GM19240 (cell line): ENCODE measurements at regions not wholly inside any gene's neighbourhood (a gene's known extent, or its start where the extent isn't known, plus 50 kb on each side); places are given as distances from the start of the nearest gene placed in this dataset.
"Not testable (repeated sequence)": the region's sequence is repeated elsewhere in the genome, so short reads cannot be mapped to it uniquely, and the experiment has no call there.

Experiments
- DNase-seq: peaks from one replicate; pipeline ENCODE4 v3.0.0; 2011; ENCODE audit warnings: low spot score; ENCODE audit not compliant: insufficient read length

DNA sequence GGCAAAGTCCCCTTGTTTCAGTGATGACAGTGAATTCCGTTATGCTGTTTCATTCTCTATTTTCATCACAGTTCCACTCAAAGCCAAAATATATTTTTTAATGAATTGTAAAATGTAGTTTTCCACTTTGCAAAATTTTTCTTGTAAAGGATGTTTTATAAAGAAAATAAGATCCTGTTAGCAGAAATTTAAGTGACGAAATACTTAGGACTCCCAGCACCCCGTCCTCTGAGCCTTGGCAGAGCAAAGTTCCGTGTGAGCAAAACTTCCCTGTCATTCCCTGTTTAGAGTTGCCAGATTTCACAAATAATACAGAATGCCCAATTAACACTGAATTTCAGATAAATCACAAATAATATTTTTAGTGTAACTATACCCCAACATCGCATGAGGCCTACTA, 81.0 kb upstream of the RBPJ start:
- no peak for DNase-seq

DNA sequence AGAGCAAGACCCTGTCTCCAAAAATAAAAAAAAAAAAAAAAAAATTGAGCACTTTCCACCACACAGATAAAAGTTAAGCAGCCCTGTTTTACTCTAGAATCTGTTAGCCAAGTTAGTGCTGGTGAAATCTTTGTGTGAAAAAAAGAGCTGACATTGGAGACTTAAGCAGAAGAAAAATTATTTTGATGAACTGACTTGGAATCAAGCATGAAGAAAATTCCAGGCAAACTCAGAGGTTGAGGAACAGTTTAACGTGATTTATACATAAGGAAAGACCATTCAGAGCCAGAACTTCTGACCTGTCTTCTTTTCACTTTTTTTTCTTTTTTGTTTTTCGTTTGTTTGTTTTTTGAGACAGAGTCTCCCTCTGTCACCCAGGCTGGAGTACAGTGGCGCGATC, 79.6 kb upstream of the RBPJ start:
- no peak for DNase-seq

DNA sequence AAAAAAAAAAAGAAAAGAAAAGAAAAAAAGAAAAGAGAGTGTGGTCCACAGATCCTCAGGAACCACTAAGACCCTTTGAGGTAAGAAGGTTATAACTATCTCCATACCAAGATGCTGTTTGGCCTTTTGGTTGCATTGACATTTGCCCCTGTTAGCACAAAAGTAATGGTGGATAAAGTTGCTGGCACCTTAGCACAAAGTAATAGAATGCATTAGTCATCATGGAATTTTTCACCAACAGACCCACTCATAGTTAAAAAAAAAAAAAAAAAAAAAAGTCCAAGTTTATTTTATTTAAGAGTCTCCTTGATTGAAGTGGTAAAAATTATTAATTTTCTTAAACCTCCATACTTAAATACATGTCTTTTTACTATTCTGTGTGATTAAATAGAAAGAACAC, 78.4 kb upstream of the RBPJ start:
- DNase-seq, result no peak

DNA sequence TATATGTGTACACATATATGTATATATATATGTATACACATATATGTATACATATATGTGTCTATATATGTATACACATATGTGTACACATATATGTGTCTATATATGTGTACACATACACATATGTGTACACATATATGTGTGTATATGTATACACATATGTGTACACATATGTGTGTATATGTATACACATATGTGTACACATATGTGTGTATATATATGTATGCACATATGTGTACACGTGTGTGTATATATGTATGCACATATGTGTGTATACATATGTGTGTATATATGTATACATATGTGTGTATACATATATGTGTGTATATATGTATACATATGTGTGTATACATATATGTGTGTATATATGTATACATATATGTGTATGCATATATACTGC, 76.7 kb upstream of the RBPJ start:
- DNase-seq, result not testable (repeated sequence)

DNA sequence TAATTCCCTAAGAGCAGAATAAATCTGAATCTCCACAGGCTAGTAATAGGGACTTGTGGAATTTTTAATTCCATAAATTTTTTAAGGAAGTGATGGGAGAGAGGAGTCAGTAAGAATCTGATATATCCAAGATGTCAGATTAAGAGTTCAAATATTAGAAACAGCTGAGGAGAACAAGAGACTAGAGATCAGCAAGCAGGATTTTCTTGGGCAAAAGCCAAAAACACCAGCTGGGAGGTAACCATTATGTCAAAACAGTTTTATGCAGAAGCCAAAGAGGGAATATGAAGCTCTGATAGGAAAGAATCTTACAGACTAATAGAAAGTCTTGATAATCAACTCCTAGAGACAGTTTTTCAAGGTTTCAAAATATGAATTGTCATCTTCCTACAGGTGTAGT, 72.2 kb upstream of the RBPJ start:
- DNase-seq, result no peak

DNA sequence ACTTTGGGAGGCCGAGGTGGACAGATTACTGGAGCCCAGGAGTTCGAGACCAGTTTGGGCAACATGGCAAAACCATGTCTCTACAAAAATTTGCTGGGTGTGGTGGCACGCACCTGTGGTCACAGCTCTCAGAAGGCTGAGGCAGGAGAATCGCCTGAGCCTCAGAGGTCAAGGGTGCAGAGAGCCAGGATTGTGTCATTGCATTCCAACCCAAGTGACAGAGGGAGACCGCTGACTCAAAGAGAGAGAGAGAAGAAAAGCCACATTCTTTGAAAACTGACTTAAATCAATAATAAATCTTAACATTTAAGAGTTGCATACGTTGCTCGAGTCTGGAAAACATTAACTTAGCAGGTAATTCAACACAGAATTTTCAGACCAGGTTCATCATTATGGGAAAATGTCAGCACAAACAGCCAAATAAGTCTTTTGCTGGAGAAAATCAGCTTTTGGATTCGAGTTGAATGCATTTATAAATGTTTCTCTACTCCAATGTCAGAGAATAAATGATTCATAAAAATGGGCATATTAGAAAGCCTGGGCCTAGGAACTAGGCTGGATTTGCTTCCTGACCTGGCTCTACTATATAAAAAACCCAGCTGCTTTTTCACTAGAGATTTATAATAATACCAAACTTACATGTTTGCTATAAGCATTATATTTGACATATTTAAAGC, 68.3 kb upstream of the RBPJ start:
- DNase-seq, result no peak

DNA sequence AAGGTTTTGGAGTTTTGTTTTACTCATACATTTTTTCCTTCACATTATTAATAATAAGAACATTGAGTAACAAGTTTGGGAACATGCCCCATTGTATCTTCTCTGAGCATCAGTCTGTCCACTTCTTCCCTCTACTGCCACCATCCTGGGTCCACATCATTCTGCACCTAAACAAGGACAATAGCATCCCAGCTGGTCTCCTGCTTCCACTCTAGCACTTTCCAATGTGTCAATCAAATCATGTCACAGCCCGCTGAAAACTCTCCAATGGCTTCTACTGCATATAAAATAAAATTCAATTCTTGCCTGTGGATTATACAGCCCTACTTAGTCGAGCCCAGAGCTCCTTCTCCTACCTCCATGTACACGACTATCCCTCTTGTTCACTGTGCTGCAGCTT, 66.8 kb upstream of the RBPJ start:
- no peak for DNase-seq

DNA sequence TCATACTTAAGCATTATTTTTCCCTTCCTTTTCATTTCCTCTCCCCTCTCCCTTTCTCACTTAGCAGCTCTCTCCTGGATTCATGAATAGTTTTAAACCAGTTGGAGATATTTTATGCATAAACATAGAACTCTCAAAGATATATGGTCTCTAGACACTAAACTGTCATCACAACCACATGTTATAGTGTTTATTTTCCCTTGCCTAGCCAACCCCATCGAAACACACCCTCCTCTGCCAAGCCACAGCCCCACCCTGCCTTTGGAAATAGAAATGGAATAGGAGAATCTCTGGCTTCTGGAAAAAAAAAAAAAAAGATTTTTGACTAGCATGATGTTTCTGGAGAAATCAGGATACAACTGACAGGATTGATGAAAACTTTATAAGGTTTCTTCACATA, 64.8 kb upstream of the RBPJ start:
- no peak for DNase-seq

DNA sequence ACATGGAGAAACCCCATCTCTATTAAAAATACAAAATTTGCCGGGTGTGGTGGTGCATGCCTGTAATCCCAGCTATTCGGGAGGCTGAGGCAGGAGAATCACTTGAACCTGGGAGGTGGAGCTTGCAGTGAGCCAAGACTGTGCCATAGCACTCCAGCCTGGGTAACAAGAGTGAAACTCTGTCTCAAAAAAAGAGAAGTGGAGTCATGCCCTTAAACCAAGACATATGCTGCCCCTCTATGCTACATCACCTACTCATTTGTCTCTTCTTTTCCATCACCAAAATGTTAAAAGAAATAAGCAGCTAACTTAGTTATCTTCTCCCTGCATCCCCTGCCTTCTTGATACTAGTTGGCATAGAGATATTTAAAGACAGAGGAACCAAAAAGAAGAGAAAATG, 63.4 kb upstream of the RBPJ start:
- DNase-seq, result not testable (repeated sequence)

DNA sequence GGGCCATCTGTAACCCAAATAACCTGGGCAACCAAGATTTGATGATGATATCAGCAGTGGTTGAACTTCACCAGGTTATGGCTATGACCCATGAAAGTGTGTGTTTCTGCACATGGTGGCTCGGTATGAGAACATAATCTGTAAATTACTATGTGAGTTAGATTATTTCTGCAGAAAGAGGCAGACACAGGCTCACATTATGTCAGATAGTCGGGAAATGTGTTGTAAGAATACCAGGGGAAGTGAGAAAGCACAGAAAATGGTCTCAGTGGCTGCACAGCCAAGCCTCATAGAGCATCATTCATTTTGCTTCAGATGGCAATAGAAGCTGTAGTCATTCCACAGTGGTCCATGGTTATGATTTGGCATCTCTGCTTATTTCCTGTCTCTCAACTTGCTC, 63.0 kb upstream of the RBPJ start:
- no peak for DNase-seq

DNA sequence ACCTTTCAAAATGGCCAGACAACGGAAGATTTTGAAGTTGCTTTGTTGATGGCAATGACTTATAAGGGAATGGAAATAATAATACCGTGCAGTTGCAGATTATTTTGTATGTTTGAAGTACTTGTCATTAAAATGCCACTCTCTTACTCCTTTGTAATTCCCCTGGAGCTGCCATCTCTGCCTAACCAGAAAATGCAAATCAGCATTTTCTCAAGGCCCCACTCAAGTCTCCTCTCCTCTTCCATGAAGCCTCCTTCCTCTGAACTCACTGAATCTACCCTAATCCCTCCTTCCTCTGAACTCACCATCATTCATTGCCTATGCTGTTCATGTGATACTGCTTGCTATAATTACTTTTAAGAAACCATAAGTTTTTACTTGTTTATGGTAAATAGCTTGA, 60.2 kb upstream of the RBPJ start:
- no peak for DNase-seq

DNA sequence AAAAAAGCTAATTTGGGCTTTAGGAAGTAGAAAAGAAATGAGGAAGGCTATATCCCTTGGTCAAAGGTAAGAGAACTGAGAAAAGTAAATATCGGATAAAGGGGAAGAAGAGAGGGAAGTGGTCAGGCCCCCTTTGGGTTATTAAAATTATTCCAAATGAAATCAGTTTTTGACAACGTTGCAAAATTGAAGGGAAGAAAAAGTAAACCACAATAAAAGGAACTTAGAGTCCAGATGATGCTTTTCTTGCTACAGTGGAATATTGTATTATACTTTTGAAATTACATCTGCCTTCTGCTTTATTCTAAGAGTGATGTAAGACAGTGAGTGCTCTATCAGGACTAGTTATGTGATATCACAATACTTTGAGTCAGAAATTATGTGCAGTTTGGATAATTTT, 59.4 kb upstream of the RBPJ start:
- no peak for DNase-seq

DNA sequence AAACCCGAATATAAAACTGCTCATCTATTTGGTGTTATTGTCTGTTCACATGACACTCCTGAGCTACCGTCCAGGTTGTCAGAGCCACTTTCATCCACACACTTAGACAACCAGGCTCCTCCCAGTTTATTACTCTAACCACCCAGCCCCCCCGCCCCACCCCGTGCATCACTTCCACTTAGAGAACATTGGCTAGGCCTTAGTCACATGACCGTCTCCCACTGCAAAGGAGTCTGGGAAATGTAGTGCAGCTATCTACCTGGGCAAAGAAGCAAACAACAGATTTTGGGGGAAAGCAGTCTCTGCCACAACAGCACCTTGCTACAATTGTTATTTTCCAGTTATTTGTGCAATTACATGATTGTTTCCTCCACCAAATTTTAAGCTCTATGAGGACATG, 57.6 kb upstream of the RBPJ start:
- no peak for DNase-seq

DNA sequence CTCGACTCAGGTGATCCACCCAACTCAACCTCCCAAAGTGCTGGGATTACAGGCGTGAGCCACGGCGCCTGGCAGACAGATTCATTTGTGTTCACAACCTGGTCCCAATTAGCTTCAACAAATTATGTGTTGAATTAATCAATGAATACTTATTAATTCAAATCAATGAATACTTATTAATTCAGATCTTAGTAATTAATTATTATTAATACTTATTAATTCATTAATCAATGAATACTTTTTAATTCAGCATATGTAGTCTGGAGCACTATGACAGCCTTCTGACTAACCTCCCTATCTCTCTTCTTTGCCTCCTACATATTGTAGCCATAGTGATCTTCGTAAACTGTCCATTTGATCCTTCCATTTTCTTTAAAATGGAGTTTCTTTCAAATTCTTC, 56.7 kb upstream of the RBPJ start:
- DNase-seq, result no peak

DNA sequence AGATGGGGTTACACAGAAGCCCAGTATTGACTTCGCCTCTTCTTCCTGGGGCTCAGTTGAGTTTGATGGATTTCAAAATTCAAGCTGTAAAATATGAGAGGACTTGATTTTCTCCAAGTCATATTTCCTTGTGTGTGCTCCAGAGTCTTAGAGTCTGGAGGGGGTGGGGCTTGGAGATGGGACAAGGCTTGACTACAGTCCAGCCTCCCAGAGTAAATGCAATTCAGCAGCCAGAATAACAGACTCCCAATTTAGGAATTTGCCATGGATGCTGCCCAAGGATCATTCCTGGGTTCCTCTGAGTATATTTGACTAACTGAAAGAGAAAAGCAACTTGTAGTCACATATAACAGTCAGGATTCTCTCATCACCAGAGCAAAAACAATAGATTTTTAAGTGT, 53.7 kb upstream of the RBPJ start:
- no peak for DNase-seq

DNA sequence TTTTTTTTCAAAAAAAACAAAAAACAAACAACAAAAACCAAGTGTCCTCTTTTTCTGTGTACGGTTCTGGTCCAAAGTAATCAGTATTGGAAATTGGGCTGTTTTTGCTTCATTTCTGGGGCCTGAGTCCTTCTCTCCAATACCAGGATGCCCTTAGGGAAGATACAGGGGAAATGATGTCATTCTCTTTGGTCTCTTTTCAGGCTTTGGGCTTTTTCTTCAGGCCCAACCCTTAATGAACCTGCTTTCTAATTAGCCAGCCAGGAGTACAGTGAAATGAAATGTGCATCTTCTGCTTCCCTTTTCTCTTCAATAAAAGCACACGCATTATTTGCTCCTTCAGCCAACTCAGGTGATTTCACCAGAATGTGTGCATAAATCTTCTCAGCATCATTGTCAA, 52.6 kb upstream of the RBPJ start:
- DNase-seq, result no peak

DNA sequence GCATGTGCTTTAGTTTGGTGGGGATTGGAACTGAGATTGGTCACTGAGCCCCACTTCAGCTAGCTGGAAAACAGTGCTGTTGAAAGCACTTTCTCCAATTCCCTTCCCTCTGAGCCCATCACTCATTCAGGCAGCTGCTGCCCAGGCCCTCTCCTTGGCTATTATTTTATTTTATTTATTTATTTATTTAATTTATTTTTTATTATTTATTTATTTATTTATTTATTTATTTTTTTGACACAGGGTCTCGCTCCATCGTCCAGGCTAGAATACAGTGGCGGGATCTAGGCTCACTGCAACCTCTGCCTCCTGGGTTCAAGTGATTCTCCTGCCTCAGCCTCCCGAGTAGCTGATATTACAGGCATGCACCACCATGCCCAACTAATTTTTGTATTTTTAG, 51.8 kb upstream of the RBPJ start:
- DNase-seq, result no peak
